Left cardiac atrium (tissue), 4 donors: ENCODE measurements at regions not wholly inside any gene's neighbourhood (a gene's known extent, or its start where the extent isn't known, plus 50 kb on each side); places are given as distances from the start of the nearest gene placed in this dataset.
"Not testable (repeated sequence)": the region's sequence is repeated elsewhere in the genome, so short reads cannot be mapped to it uniquely, and the experiment has no call there.

Source experiments
- ATAC-seq, 2 donors: fragments of 200-7000 bp; cut with Tn5 transposase; one replicate each; pipeline ENCODE4 v1.9.1; 2020; ENCODE audit warnings: mild to moderate bottlenecking in 2 of 2, moderate library complexity in 2 of 2
- DNase-seq: peaks from one replicate; pipeline ENCODE4 v3.0.0-alpha.2; 2020
- intact Hi-C, 2 donors: fragments of 100-400 bp; cut with DNase I; formaldehyde crosslinking; loops; one replicate each; pipeline versions ENCODE4 v1.14.1 to v1.15.1; 2022 to 2023
- donor health status: DM: no; HTN: yes; CAD: no.
- donor health status: DM: no; HTN: yes; CAD: no; lungs with severe emphysema.
- donor health status: DM: yes; HTN: yes; CAD: no.
- donor health status: Dilated cardiomyopathy.

GRCh38 chr4:131470360-131470759 is 1678.7 kb upstream of the PCDH10 start:
- DNase-seq (no peak), ATAC-seq (no peak)
- intact Hi-C loops = no loop called here

GRCh38 chr4:131488772-131489171 is 1660.3 kb upstream of the PCDH10 start:
- intact Hi-C loops = no loop called here
- no peak for ATAC-seq

GRCh38 chr4:131496211-131496610 is 1652.9 kb upstream of the PCDH10 start:
- DNase-seq, ATAC-seq, intact Hi-C loops: not testable (repeated sequence)

More at GRCh38 chr4:131488772-131489171, 1660.3 kb upstream of the PCDH10 start:
- DNase-seq = no peak

- ATAC-seq = no peak
- no peak for DNase-seq
- intact Hi-C loops = no loop called here
These were observed 1649.8 kb upstream of the PCDH10 start for GRCh38 chr4:131499141-131499873.

- DNase-seq = no peak
- intact Hi-C loops = no loop called here
These were observed 1639.6 kb upstream of the PCDH10 start for GRCh38 chr4:131509521-131509920.

GRCh38 chr4:131526686-131527085 is 1622.4 kb upstream of the PCDH10 start:
- intact Hi-C loops = no loop called here
- ATAC-seq = no peak

More at GRCh38 chr4:131509521-131509920, 1639.6 kb upstream of the PCDH10 start:
- ATAC-seq = no peak

GRCh38 chr4:131531087-131531486 is 1618.0 kb upstream of the PCDH10 start:
- ATAC-seq = no peak
- intact Hi-C loops = no loop called here
- no peak for DNase-seq

More at GRCh38 chr4:131526686-131527085, 1622.4 kb upstream of the PCDH10 start:
- DNase-seq = no peak

GRCh38 chr4:131534944-131535645 is 1614.0 kb upstream of the PCDH10 start:
- intact Hi-C loops = no loop called here
- DNase-seq (no peak), ATAC-seq (no peak)

GRCh38 chr4:131540256-131540655 is 1608.8 kb upstream of the PCDH10 start:
- intact Hi-C loops = no loop called here
- DNase-seq (no peak), ATAC-seq (no peak)

GRCh38 chr4:131547506-131547981 is 1601.5 kb upstream of the PCDH10 start:
- intact Hi-C loops = no loop called here
- DNase-seq (no peak), ATAC-seq (no peak)

GRCh38 chr4:131551306-131551705 is 1597.8 kb upstream of the PCDH10 start:
- DNase-seq (no peak), ATAC-seq (no peak)
- intact Hi-C loops = no loop called here

- no peak for ATAC-seq
- intact Hi-C loops = no loop called here
- DNase-seq = no peak
These were observed 1583.1 kb upstream of the PCDH10 start for GRCh38 chr4:131566026-131566425.

GRCh38 chr4:131584587-131584986 is 1564.5 kb upstream of the PCDH10 start:
- intact Hi-C loops = no loop called here
- DNase-seq (no peak), ATAC-seq (no peak)

GRCh38 chr4:131595140-131595539 is 1554.0 kb upstream of the PCDH10 start:
- intact Hi-C loops = no loop called here
- ATAC-seq (no peak), DNase-seq (no peak)

GRCh38 chr4:131603705-131604104 is 1545.4 kb upstream of the PCDH10 start:
- DNase-seq (no peak), ATAC-seq (no peak)
- intact Hi-C loops = no loop called here

- no peak for DNase-seq
- no peak for ATAC-seq
- intact Hi-C loops = no loop called here
These were observed 1540.1 kb upstream of the PCDH10 start for GRCh38 chr4:131609039-131609438.

GRCh38 chr4:131610517-131610916 is 1538.6 kb upstream of the PCDH10 start:
- DNase-seq, intact Hi-C loops, ATAC-seq: not testable (repeated sequence)

GRCh38 chr4:131613086-131613823 is 1535.8 kb upstream of the PCDH10 start:
- intact Hi-C loops = no loop called here
- DNase-seq (no peak), ATAC-seq (no peak)

- DNase-seq (no peak), ATAC-seq (no peak)
- intact Hi-C loops = no loop called here
These were observed 1535.3 kb upstream of the PCDH10 start for GRCh38 chr4:131613824-131614216.

- intact Hi-C loops = no loop called here
- no peak for DNase-seq
- ATAC-seq = no peak
These were observed 1516.2 kb upstream of the PCDH10 start for GRCh38 chr4:131632877-131633276.
